Natural killer cell (primary cell): ENCODE measurements at regions not wholly inside any gene's neighbourhood (a gene's known extent, or its start where the extent isn't known, plus 50 kb on each side); places are given as distances from the start of the nearest gene placed in this dataset.

Experiments used
- ATAC-seq, 3 donors: fragments of 150-1000 bp in 2 of 3; fragments of 200-7000 bp in 1 of 3; cut with Tn5 transposase; 1 replicate in 1 of 3; 2 replicates in 2 of 3; pipeline ENCODE4 v1.10.0; 2021; ENCODE audit warnings: mild to moderate bottlenecking in 2 of 3, moderate library complexity in 2 of 3
- DNase-seq, 2 donors: peaks; one replicate each; pipeline versions ENCODE4 v3.0.0 to v3.0.0-alpha.2; 2013 to 2021; ENCODE audit warnings: mixed read lengths in 1 of 2
- H3K27ac ChIP-seq: one replicate; pipeline ENCODE4 v1.5.1; 2013; ENCODE audit warnings: mild to moderate bottlenecking, low read length
- H3K27me3 ChIP-seq: one replicate; pipeline ENCODE4 v1.6.1; 2013; ENCODE audit warnings: low read length; ENCODE audit not compliant: control insufficient read depth, insufficient read depth
- H3K36me3 ChIP-seq: one replicate; pipeline ENCODE4 v1.6.1; 2013; ENCODE audit warnings: low read length; ENCODE audit not compliant: control insufficient read depth, insufficient read depth
- H3K4me1 ChIP-seq: one replicate; pipeline ENCODE4 v1.6.1; 2013; ENCODE audit warnings: low read length; ENCODE audit not compliant: control insufficient read depth, insufficient read depth
- H3K4me3 ChIP-seq: one replicate; pipeline ENCODE4 v1.5.1; 2013; ENCODE audit warnings: low read length
- H3K9me3 ChIP-seq: one replicate; pipeline ENCODE4 v1.6.1; 2013; ENCODE audit warnings: low read length; ENCODE audit not compliant: control insufficient read depth, insufficient read depth
- H3K27ac Mint-ChIP-seq, 2 donors: one replicate each; pipeline ENCODE4 v1.8.0; 2022; ENCODE audit warnings: mild to moderate bottlenecking in 2 of 2, mixed read lengths in 2 of 2, moderate library complexity in 1 of 2
- H3K27me3 Mint-ChIP-seq, 2 donors: one replicate each; pipeline ENCODE4 v1.8.0; 2022; ENCODE audit warnings: low read depth in 2 of 2, mixed read lengths in 2 of 2
- H3K36me3 Mint-ChIP-seq: one replicate; pipeline ENCODE4 v1.8.0; 2022; ENCODE audit warnings: mixed read lengths
- H3K4me1 Mint-ChIP-seq, 2 donors: one replicate each; pipeline ENCODE4 v1.8.0; 2022; ENCODE audit warnings: mixed read lengths in 2 of 2
- H3K4me3 Mint-ChIP-seq: one replicate; pipeline ENCODE4 v1.8.0; 2022; ENCODE audit warnings: mild to moderate bottlenecking, moderate library complexity, mixed read lengths
- H3K9me3 Mint-ChIP-seq, 2 donors: one replicate each; pipeline ENCODE4 v1.8.0; 2022; ENCODE audit warnings: mixed read lengths in 2 of 2
- CTCF ChIP-seq: fragments of 200-600 bp; IDR thresholded peaks from one replicate; pipeline ENCODE4 v1.8.0; 2022; ENCODE audit warnings: antibody characterized with exemption
- WGBS: methylation state at CpG from one replicate; pipeline ENCODE4 v1.1.7; 2013; ENCODE audit warnings: missing lambda C conversion rate; ENCODE audit not compliant: insufficient coverage; 5-methylcytosine and 5-hydroxymethylcytosine counted together
- intact Hi-C: fragments of 100-400 bp; cut with micrococcal nuclease; formaldehyde crosslinking; loops from one replicate; pipeline ENCODE4 v1.14.2; 2022

DNA sequence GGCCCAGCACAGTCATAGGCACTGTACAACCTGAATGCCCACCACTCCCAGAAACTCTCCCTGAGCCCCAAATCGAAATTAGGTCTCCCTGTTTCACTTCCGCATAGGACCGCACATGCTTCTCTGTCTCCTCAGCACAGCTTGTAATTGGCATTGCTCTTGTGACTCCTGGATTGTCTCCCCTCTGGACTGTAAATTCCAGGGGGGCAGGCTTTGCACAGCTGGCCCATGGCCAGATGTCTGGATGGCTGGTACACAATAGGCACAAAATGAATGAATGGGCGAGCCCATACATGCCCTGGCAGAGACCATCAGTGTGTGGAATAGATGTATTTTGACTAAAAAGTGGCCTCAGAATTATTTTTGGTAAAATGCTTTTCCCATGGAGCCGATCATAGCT lies 63.3 kb upstream of the PHF21B start:
- H3K4me1 ChIP-seq = no peaks in the 10 kb centered on the region
- H3K27me3 ChIP-seq = peaks cover 2% of the 10 kb centered on the region
- no peak overlapping the region for H3K27ac Mint-ChIP-seq
- no peak overlapping the region for H3K27ac ChIP-seq
- no peaks in the 10 kb centered on the region for H3K9me3 Mint-ChIP-seq
- no peak for TF ChIP-seq CTCF
- H3K4me3 Mint-ChIP-seq = no peak overlapping the region
- 77% methylated on average over 5 of the region's 5 CpGs for WGBS
- peaks cover 28 to 38% of the 10 kb centered on the region in 2 donors for H3K27me3 Mint-ChIP-seq
- no peaks in the 10 kb centered on the region for H3K4me1 Mint-ChIP-seq
- no peaks in the 10 kb centered on the region for H3K36me3 ChIP-seq
- no peak overlapping the region for H3K4me3 ChIP-seq
- no peaks in the 10 kb centered on the region for H3K9me3 ChIP-seq
- H3K36me3 Mint-ChIP-seq = no peaks in the 10 kb centered on the region
- no peak for DNase-seq
- no peak for ATAC-seq
- intact Hi-C loops = no loop called here

GRCh38 chr22:45077286-45077685 lies 67.5 kb upstream of the PHF21B start:
- no peak for TF ChIP-seq CTCF
- Histone ChIP-seq H3K36me3 (no peaks in the 10 kb centered on the region), H3K27ac (no peak overlapping the region), H3K9me3 (no peaks in the 10 kb centered on the region), H3K4me1 (no peaks in the 10 kb centered on the region), H3K4me3 (no peak overlapping the region), H3K27me3 (no peaks in the 10 kb centered on the region)
- H3K4me3 Mint-ChIP-seq = no peak overlapping the region
- H3K27ac Mint-ChIP-seq = no peak overlapping the region
- no peaks in the 10 kb centered on the region for H3K36me3 Mint-ChIP-seq
- H3K4me1 Mint-ChIP-seq = no peaks in the 10 kb centered on the region
- ATAC-seq (no peak), DNase-seq (no peak)
- H3K27me3 Mint-ChIP-seq = peaks cover 35 to 40% of the 10 kb centered on the region in 2 donors
- 75% methylated on average over 14 of the region's 14 CpGs for WGBS
- intact Hi-C loops = no loop called here
- peaks cover 4 to 5% of the 10 kb centered on the region in 2 donors for H3K9me3 Mint-ChIP-seq

DNA sequence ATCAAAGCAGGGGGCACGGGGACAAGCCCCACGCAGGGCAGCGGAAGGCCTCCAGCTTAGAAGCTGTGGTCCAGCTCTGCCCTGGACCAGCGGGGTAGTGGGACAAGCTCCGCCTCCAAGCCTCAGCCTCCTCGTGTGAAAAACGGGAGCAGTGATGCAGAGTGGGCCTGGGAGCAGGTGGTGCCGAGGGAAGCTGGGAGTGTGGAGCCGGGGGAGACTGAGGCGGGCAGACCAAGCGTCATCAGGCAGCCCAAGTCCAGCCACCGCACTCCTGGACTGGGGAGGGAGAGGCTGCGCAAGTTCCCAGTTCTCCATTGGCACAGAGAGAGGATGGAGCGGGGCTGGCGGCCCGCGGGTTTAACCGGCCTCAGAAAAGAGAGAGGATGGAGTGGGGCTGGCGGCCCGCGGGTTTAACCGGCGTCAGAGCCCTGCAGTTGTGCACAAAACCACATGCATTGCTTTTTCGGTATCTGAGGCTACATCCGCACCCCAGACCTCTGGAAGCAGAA lies 68.1 kb upstream of the PHF21B start:
- no peak overlapping the region for H3K27ac Mint-ChIP-seq
- no peak overlapping the region for H3K4me3 Mint-ChIP-seq
- H3K4me1 Mint-ChIP-seq = peaks cover 0 to 4% of the 10 kb centered on the region in 2 donors
- no peak overlapping the region for H3K27ac ChIP-seq
- H3K9me3 Mint-ChIP-seq = peaks cover 4 to 5% of the 10 kb centered on the region in 2 donors
- DNase-seq = no peak
- ATAC-seq = no peak
- no peaks in the 10 kb centered on the region for H3K36me3 ChIP-seq
- no peaks in the 10 kb centered on the region for H3K36me3 Mint-ChIP-seq
- intact Hi-C loops = no loop called here
- no peaks in the 10 kb centered on the region for H3K4me1 ChIP-seq
- H3K4me3 ChIP-seq = no peak overlapping the region
- no peak for TF ChIP-seq CTCF
- 41% methylated on average over 25 of the region's 25 CpGs for WGBS
- H3K9me3 ChIP-seq = no peaks in the 10 kb centered on the region
- peaks cover 31 to 40% of the 10 kb centered on the region in 2 donors for H3K27me3 Mint-ChIP-seq
- H3K27me3 ChIP-seq = no peaks in the 10 kb centered on the region

GRCh38 chr22:45082795-45083194 lies 73.0 kb upstream of the PHF21B start:
- 33% methylated on average over 9 of the region's 9 CpGs for WGBS
- Mint-ChIP-seq H3K27ac (no peak overlapping the region), H3K4me3 (no peak overlapping the region), H3K4me1 (peaks cover 0 to 6% of the 10 kb centered on the region in 2 donors), H3K27me3 (peaks cover 19 to 31% of the 10 kb centered on the region in 2 donors), H3K36me3 (no peaks in the 10 kb centered on the region), H3K9me3 (peaks cover 4 to 5% of the 10 kb centered on the region in 2 donors)
- TF ChIP-seq CTCF = no peak
- peaks cover 2% of the 10 kb centered on the region for H3K27me3 ChIP-seq
- no peak overlapping the region for H3K4me3 ChIP-seq
- DNase-seq (no peak), ATAC-seq (no peak)
- H3K9me3 ChIP-seq = no peaks in the 10 kb centered on the region
- H3K27ac ChIP-seq = no peak overlapping the region
- no peaks in the 10 kb centered on the region for H3K36me3 ChIP-seq
- H3K4me1 ChIP-seq = no peaks in the 10 kb centered on the region
- intact Hi-C loops = no loop called here
